Psoas muscle (tissue), 7 donors: ENCODE measurements at regions not wholly inside any gene's neighbourhood (a gene's known extent, or its start where the extent isn't known, plus 50 kb on each side); places are given as distances from the start of the nearest gene placed in this dataset.

Source experiments
- ATAC-seq, 4 donors: fragments of 200-7000 bp; cut with Tn5 transposase; one replicate each; pipeline ENCODE4 v1.9.1; 2020; ENCODE audit warnings: moderate library complexity in 3 of 4, mild to moderate bottlenecking in 2 of 4
- DNase-seq, 2 donors: peaks; one replicate each; pipeline ENCODE4 v3.0.0-alpha.2; 2020
- H3K27ac ChIP-seq: fragments of 200-600 bp; one replicate; pipeline ENCODE4 v1.8.0; 2022
- H3K27me3 ChIP-seq, 3 donors: fragments of 200-600 bp in 1 of 3; one replicate each; pipeline versions ENCODE4 v1.6.1 to v1.8.0; 2013 to 2022; ENCODE audit warnings: low read length in 2 of 3, mild to moderate bottlenecking in 2 of 3, moderate library complexity in 1 of 3; ENCODE audit not compliant: insufficient read depth in 3 of 3
- H3K36me3 ChIP-seq, 2 donors: fragments of 200-600 bp in 1 of 2; one replicate each; pipeline versions ENCODE4 v1.6.1 to v1.8.0; 2013 to 2022; ENCODE audit warnings: low read depth in 1 of 2, mild to moderate bottlenecking in 1 of 2, moderate library complexity in 1 of 2; ENCODE audit not compliant: insufficient read depth in 1 of 2
- H3K4me1 ChIP-seq: fragments of 200-600 bp; one replicate; pipeline ENCODE4 v1.8.0; 2022
- H3K4me3 ChIP-seq: fragments of 200-600 bp; one replicate; pipeline ENCODE4 v1.8.0; 2022; ENCODE audit warnings: mild to moderate bottlenecking
- H3K9me3 ChIP-seq: fragments of 200-600 bp; one replicate; pipeline ENCODE4 v1.8.0; 2022
- WGBS, 3 donors: extraction: QIAGEN DNeasy Blood & Tissue Kit; methylation state at CpG; one replicate each; pipeline versions ENCODE4 v1.1.6 to v1.1.7; 2013; 5-methylcytosine and 5-hydroxymethylcytosine counted together
- intact Hi-C, 2 donors: fragments of 100-400 bp; cut with DNase I; formaldehyde crosslinking; loops; one replicate each; pipeline versions ENCODE4 v1.11.0 to v1.14.2; 2022
- TF ChIP-seq, protein P1 (sequence below): fragments of 200-600 bp; IDR thresholded peaks from one replicate; pipeline ENCODE4 v1.8.0; 2022; ENCODE audit warnings: antibody characterized with exemption
- donor health status: healthy with polysubstance abuse.
- donor health status: DM: no; HTN: no; CAD: no; lungs with moderate emphysema.
- donor health status: Bipolar disorder and iron deficiency.
- donor health status: healthy.
- donor health status: DM: yes; HTN: yes; CAD: no.
- donor health status: DM: no; HTN: no; CAD: no.
- donor health status: DM: yes; HTN: yes; CAD: no.

DNA sequence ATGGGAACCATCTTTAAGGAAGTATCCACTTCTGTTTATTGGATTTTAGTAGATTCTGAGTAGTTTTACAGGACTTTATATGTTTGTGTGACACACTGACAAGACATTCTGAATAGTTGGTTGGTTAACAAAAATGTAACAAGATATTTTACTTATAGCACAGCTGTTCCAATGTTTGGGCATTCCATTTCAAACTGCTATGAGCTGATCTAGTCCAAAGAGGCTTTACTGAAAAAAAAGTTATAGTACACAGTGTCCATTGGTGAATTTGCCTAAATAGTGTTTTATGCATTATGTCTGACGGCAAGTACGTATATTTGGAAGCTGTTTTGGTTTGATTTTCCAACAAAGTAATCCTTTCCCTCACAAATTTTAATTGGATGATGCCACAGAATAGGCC is 99.1 kb downstream of the SAMD9 start:
- TF ChIP-seq, protein P1, sequence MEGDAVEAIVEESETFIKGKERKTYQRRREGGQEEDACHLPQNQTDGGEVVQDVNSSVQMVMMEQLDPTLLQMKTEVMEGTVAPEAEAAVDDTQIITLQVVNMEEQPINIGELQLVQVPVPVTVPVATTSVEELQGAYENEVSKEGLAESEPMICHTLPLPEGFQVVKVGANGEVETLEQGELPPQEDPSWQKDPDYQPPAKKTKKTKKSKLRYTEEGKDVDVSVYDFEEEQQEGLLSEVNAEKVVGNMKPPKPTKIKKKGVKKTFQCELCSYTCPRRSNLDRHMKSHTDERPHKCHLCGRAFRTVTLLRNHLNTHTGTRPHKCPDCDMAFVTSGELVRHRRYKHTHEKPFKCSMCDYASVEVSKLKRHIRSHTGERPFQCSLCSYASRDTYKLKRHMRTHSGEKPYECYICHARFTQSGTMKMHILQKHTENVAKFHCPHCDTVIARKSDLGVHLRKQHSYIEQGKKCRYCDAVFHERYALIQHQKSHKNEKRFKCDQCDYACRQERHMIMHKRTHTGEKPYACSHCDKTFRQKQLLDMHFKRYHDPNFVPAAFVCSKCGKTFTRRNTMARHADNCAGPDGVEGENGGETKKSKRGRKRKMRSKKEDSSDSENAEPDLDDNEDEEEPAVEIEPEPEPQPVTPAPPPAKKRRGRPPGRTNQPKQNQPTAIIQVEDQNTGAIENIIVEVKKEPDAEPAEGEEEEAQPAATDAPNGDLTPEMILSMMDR: no peak
- Histone ChIP-seq H3K27me3 (no peaks in the 10 kb centered on the region), H3K36me3 (no peaks in the 10 kb centered on the region), H3K4me1 (peaks cover 5% of the 10 kb centered on the region), H3K4me3 (no peak overlapping the region), H3K27ac (no peak overlapping the region), H3K9me3 (no peaks in the 10 kb centered on the region)
- DNase-seq (no peak), ATAC-seq (no peak)
- 63 to 91% (median 91%) methylated on average over 2 of the region's 2 CpGs for WGBS, 3 donors
- intact Hi-C loops: no loop called here

DNA sequence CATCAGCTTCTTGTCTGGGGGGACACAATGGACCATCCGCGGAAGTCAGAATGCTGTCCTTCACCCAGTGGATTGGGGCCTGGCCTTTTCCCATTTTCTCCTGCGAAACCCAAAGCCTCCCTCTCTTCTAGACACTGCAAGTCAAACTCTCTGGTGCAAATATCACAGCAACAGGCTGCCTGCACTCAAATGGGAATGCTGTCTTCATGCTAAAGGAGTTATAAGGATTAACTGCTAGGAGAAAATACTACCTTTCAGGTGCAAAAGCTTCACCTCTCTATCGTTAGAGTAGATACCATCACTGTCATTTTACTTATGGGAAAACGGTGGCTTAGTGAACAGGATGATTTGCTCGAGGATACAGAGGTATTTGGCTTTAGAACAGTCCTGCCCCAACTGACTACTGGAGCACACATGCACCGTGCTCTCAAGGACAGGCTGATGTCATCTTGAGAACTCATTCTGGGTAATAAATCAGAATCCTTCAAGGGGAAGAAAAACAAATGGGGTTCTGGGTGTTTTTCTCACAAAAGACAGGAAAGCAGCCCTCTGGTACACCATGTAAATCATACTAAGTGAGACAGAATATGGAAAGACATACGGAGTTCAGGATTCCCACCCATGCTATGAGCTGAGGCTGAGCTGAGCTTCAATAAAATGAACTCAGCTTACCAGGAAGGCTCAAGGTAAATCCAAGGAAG is 100.9 kb downstream of the SAMD9 start:
- Histone ChIP-seq H3K36me3 (no peaks in the 10 kb centered on the region), H3K9me3 (no peaks in the 10 kb centered on the region), H3K27me3 (no peaks in the 10 kb centered on the region), H3K27ac (peak overlapping the region; percentile 47), H3K4me1 (peaks cover 5% of the 10 kb centered on the region), H3K4me3 (no peak overlapping the region)
- DNase-seq: no peak
- WGBS, 3 donors: 43 to 47% (median 46%) methylated on average over 8 of the region's 8 CpGs
- intact Hi-C loops: no loop called here
- no peak for ATAC-seq
- TF ChIP-seq, protein P1: no peak

DNA sequence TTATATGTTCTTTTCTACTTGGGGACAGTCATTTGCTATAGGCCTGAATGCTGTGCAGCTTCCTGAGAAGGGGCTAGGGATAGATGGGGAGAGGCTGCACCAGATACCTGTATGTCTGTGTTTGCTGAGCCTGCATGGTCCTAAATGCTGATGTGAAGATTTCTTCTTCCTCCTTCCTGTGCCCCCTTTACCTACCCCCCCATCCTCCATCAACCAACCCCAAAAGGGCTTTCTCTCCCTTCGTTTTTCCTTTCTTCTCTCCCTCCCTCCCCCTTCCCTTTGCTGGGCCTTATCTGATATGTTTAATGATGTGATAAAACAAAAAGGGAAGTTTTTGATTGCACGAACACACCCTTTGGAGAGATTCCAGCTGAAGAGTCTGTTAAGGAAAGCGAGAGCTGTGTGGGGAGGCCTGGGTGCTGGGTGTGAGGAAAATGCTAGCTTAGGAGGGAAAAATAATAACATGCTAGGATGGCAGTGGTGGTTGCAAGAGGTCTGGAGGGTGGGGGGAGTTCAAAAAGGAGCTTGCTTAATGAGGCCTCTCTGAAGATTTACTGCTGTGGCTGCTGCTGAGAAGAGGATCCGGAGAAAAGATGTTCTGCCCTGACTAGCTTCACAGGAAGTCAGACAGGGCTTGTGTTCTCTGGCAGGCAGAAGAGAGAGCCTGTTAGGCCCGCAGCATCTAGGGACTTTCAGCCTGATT is 101.8 kb downstream of the SAMD9 start:
- H3K4me1 ChIP-seq: peaks cover 5% of the 10 kb centered on the region
- TF ChIP-seq, protein P1: no peak
- ATAC-seq (no peak), DNase-seq (no peak)
- H3K27ac ChIP-seq: peak overlapping the region; percentile 47
- WGBS, 3 donors: 18 to 29% (median 25%) methylated on average over 5 of the region's 5 CpGs
- H3K9me3 ChIP-seq: no peaks in the 10 kb centered on the region
- no peaks in the 10 kb centered on the region for H3K36me3 ChIP-seq
- intact Hi-C loops: no loop called here
- H3K27me3 ChIP-seq: no peaks in the 10 kb centered on the region
- no peak overlapping the region for H3K4me3 ChIP-seq

DNA sequence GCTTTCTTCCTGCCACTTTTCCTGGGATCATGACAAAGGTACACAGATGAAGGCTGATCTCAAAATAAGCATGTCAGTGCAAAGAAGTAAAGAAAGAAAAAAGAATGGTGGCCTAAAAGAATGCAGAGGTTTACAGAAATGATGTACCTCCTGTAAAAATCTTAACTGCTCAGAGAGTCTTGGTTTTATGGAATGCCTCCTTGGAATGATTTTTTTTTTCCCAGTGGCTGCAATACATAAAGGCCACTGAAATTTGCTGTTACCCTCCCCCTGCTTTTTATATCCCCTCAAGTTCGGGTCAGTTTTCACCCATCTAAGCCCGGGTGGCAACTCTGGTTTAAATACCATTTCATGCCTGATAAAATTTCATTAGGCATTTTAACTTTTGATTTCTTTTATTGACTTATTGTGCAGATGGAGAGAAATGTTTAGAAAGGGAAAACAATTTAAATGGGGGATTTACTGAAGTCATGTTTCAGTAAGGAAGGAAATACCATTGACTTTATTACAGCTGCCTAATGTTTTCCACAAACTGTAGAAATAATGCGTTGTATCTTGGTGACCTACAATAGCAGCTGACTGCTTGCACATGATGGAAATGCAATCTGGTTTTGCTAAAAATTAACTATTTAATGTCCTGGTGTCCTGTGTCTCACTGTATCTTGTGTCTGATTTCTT is 102.5 kb downstream of the SAMD9 start:
- H3K4me3 ChIP-seq: no peak overlapping the region
- H3K4me1 ChIP-seq: peaks cover 5% of the 10 kb centered on the region
- no peaks in the 10 kb centered on the region for H3K36me3 ChIP-seq
- H3K9me3 ChIP-seq: no peaks in the 10 kb centered on the region
- TF ChIP-seq, protein P1: no peak
- no peaks in the 10 kb centered on the region for H3K27me3 ChIP-seq
- ATAC-seq: no peak
- 25 to 30% (median 29%) methylated on average over 3 of the region's 3 CpGs for WGBS, 3 donors
- DNase-seq: no peak
- peak overlapping the region; percentile 6 for H3K27ac ChIP-seq
- intact Hi-C loops: no loop called here
